IMR-90 (cell line): ENCODE measurements at regions not wholly inside any gene's neighbourhood (a gene's known extent, or its start where the extent isn't known, plus 50 kb on each side); places are given as distances from the start of the nearest gene placed in this dataset.

ENCODE experiments used
- CEBPB ChIP-seq: IDR thresholded peaks from 2 replicates; pipeline ENCODE4 v1.6.1; 2012; ENCODE audit warnings: low read depth, low read length, improper control_type of control experiment
- CHD1 ChIP-seq: IDR thresholded peaks from 2 replicates; pipeline ENCODE4 v1.6.1; 2012; ENCODE audit warnings: low read depth, low read length, improper control_type of control experiment
- CTCF ChIP-seq: conservative IDR thresholded peaks from 2 replicates; pipeline ENCODE4 v1.5.1; 2012; ENCODE audit warnings: mild to moderate bottlenecking, low read depth, low read length, improper control_type of control experiment
- ELK1 ChIP-seq: fragments of 150-350 bp; IDR thresholded peaks from 2 replicates; pipeline ENCODE4 v1.6.1; 2016; ENCODE audit warnings: low read depth, mild to moderate bottlenecking, low read length, moderate library complexity, borderline replicate concordance
- FOS ChIP-seq: fragments of 150-350 bp; IDR thresholded peaks from 2 replicates; pipeline ENCODE4 v1.6.1; 2016; ENCODE audit warnings: low read depth, low read length
- POLR2A ChIP-seq: IDR thresholded peaks from 2 replicates; pipeline ENCODE4 v1.6.1; 2012; ENCODE audit warnings: mild to moderate bottlenecking, low read depth, low read length
- RFX5 ChIP-seq: IDR thresholded peaks from 2 replicates; pipeline ENCODE4 v1.8.0; 2012; ENCODE audit warnings: low read depth, mild to moderate bottlenecking, low read length, moderate library complexity
- SMC3 ChIP-seq: fragments of 150-350 bp; IDR thresholded peaks from 2 replicates; pipeline ENCODE4 v1.6.1; 2016; ENCODE audit warnings: low read depth, mild to moderate bottlenecking, antibody characterized with exemption, low read length, moderate library complexity

- TF ChIP-seq SMC3 (no peak), POLR2A (no peak), RFX5 (no peak), FOS (no peak), CTCF (no peak), ELK1 (no peak), CHD1 (no peak), CEBPB (no peak)
These were observed 252.1 kb upstream of the ADGRL3 start for GRCh38 chr4:60948008-60948407.
